ENCODE measurements at regions not wholly inside any gene's neighbourhood (a gene's known extent, or its start where the extent isn't known, plus 50 kb on each side); places are given as distances from the start of the nearest gene placed in this dataset.
A peak's percentile ranks its signal among the peaks of the same experiment; 100 is the strongest.

- no peak for DNase-seq
- Mint-ChIP-seq H3K27ac (peak overlapping the region; percentile 81; the same call in 1 of the 2 replicates), H3K4me3 (peak overlapping the region; percentile 77), H3K36me3 (ENCODE audit: low read depth) (no peaks in the 10 kb centered on the region), H3K9me3 (no peaks in the 10 kb centered on the region), H3K4me1 (ENCODE audit: low read depth) (peaks cover 31% of the 10 kb centered on the region), H3K27me3 (ENCODE audit: insufficient read depth) (peaks cover 5% of the 10 kb centered on the region)
- no peak for TF ChIP-seq CTCF (IDR thresholded peaks at IDR 0.05)
These were observed 55.9 kb upstream of the INPP5A start for GRCh38 chr10:132481690-132482089.

GRCh38 chr10:132482090-132482800 lies 55.3 kb upstream of the INPP5A start:
- H3K4me1 Mint-ChIP-seq (ENCODE audit: low read depth) = peaks cover 31% of the 10 kb centered on the region
- no peak for TF ChIP-seq CTCF (IDR thresholded peaks at IDR 0.05)
- no peaks in the 10 kb centered on the region for H3K36me3 Mint-ChIP-seq (ENCODE audit: low read depth)
- no peaks in the 10 kb centered on the region for H3K9me3 Mint-ChIP-seq
- DNase-seq = peak; percentile 80
- H3K27ac Mint-ChIP-seq = peak overlapping the region; percentile 81
- peak overlapping the region; percentile 77 for H3K4me3 Mint-ChIP-seq
- peaks cover 4% of the 10 kb centered on the region for H3K27me3 Mint-ChIP-seq (ENCODE audit: insufficient read depth)

- no peaks in the 10 kb centered on the region for H3K36me3 Mint-ChIP-seq (ENCODE audit: low read depth)
- H3K27me3 Mint-ChIP-seq (ENCODE audit: insufficient read depth) = peaks cover 4% of the 10 kb centered on the region
- no peak for DNase-seq
These were observed 54.2 kb upstream of the INPP5A start for GRCh38 chr10:132483394-132483793.

GRCh38 chr10:132484922-132485321 lies 52.7 kb upstream of the INPP5A start:
- H3K4me3 Mint-ChIP-seq = no peak overlapping the region
- TF ChIP-seq CTCF (IDR thresholded peaks at IDR 0.05) = no peak
- H3K27ac Mint-ChIP-seq = no peak overlapping the region
- H3K36me3 Mint-ChIP-seq (ENCODE audit: low read depth) = no peaks in the 10 kb centered on the region
- peaks cover 4% of the 10 kb centered on the region for H3K27me3 Mint-ChIP-seq (ENCODE audit: insufficient read depth)
- H3K4me1 Mint-ChIP-seq (ENCODE audit: low read depth) = peaks cover 28% of the 10 kb centered on the region
- no peak for DNase-seq
- no peaks in the 10 kb centered on the region for H3K9me3 Mint-ChIP-seq

More at GRCh38 chr10:132483394-132483793, 54.2 kb upstream of the INPP5A start:
- Mint-ChIP-seq H3K9me3 (no peaks in the 10 kb centered on the region), H3K4me3 (no peak overlapping the region), H3K4me1 (ENCODE audit: low read depth) (peaks cover 31% of the 10 kb centered on the region), H3K27ac (no peak overlapping the region)
- no peak for TF ChIP-seq CTCF (IDR thresholded peaks at IDR 0.05)

GRCh38 chr10:132485391-132485790 lies 52.2 kb upstream of the INPP5A start:
- H3K4me3 Mint-ChIP-seq = no peak overlapping the region
- DNase-seq = no peak
- no peaks in the 10 kb centered on the region for H3K36me3 Mint-ChIP-seq (ENCODE audit: low read depth)
- peaks cover 24% of the 10 kb centered on the region for H3K4me1 Mint-ChIP-seq (ENCODE audit: low read depth)
- no peak overlapping the region for H3K27ac Mint-ChIP-seq
- peaks cover 4% of the 10 kb centered on the region for H3K27me3 Mint-ChIP-seq (ENCODE audit: insufficient read depth)
- 0 out of 2 replicates have a peak, but pooled peaks cover 2% of the 10 kb centered on the region for H3K9me3 Mint-ChIP-seq
- no peak for TF ChIP-seq CTCF (IDR thresholded peaks at IDR 0.05)
